Astrocyte (in vitro differentiated cells and primary cell): ENCODE measurements at regions not wholly inside any gene's neighbourhood (a gene's known extent, or its start where the extent isn't known, plus 50 kb on each side); places are given as distances from the start of the nearest gene placed in this dataset.
A peak's percentile ranks its signal among the peaks of the same experiment; 100 is the strongest.

Source experiments
- DNase-seq: peaks from one replicate; pipeline ENCODE4 v3.0.0-alpha.2; 2010; ENCODE audit warnings: low read depth
- FAIRE-seq: peaks from 2 replicates; lab custom pipeline; 2011; peaks lifted over from hg19 to GRCh38; lab: Jason Lieb, UNC
- H2AFZ ChIP-seq: 2 replicates; pipeline ENCODE4 v1.6.0; 2012; ENCODE audit warnings: low read depth, low read length, inconsistent platforms
- H3K27ac ChIP-seq: 2 replicates; pipeline ENCODE4 v1.5.1; 2011; ENCODE audit warnings: low read depth, low read length, inconsistent platforms
- H3K27me3 ChIP-seq: 2 replicates; pipeline ENCODE4 v1.6.0; 2011; ENCODE audit warnings: low read length, inconsistent platforms; ENCODE audit not compliant: insufficient read depth
- H3K36me3 ChIP-seq: 2 replicates; pipeline ENCODE4 v1.5.1; 2011; ENCODE audit warnings: low read length, inconsistent platforms; ENCODE audit not compliant: insufficient read depth
- H3K4me1 ChIP-seq: 2 replicates; pipeline ENCODE4 v1.5.1; 2011; ENCODE audit warnings: low read length, inconsistent platforms; ENCODE audit not compliant: insufficient read depth
- H3K4me2 ChIP-seq: 2 replicates; pipeline ENCODE4 v1.6.0; 2012; ENCODE audit warnings: low read length, inconsistent platforms
- H3K4me3 ChIP-seq: 2 replicates; pipeline ENCODE4 v1.5.1; 2011; ENCODE audit warnings: low read depth, mild to moderate bottlenecking, low read length, inconsistent platforms; ENCODE audit not compliant: insufficient read depth
- H3K79me2 ChIP-seq: 2 replicates; pipeline ENCODE4 v1.6.0; 2012; ENCODE audit warnings: mild to moderate bottlenecking, low read length, inconsistent platforms; ENCODE audit not compliant: insufficient read depth
- H3K9ac ChIP-seq: 2 replicates; pipeline ENCODE4 v1.6.0; 2012; ENCODE audit warnings: mild to moderate bottlenecking, low read length, inconsistent platforms
- H3K9me3 ChIP-seq: 2 replicates; pipeline ENCODE4 v1.5.1; 2012; ENCODE audit warnings: low read depth, mild to moderate bottlenecking, low read length, inconsistent platforms; ENCODE audit not compliant: insufficient read depth
- H4K20me1 ChIP-seq: 2 replicates; pipeline ENCODE4 v1.6.0; 2012; ENCODE audit warnings: low read length, inconsistent platforms; ENCODE audit not compliant: insufficient read depth
- H3K27ac Mint-ChIP-seq: one replicate; pipeline ENCODE4 v1.8.0; 2021; ENCODE audit warnings: mild to moderate bottlenecking, mixed read lengths; ENCODE audit not compliant: unreplicated experiment
- H3K27me3 Mint-ChIP-seq: one replicate; pipeline ENCODE4 v1.8.0; 2021; ENCODE audit warnings: low read depth, mixed read lengths; ENCODE audit not compliant: unreplicated experiment
- H3K36me3 Mint-ChIP-seq: one replicate; pipeline ENCODE4 v1.8.0; 2021; ENCODE audit warnings: low read depth, mixed read lengths; ENCODE audit not compliant: unreplicated experiment
- H3K4me1 Mint-ChIP-seq: one replicate; pipeline ENCODE4 v1.8.0; 2021; ENCODE audit warnings: low read depth, mixed read lengths; ENCODE audit not compliant: unreplicated experiment
- H3K4me3 Mint-ChIP-seq: one replicate; pipeline ENCODE4 v1.8.0; 2021; ENCODE audit warnings: mild to moderate bottlenecking, moderate library complexity, mixed read lengths; ENCODE audit not compliant: unreplicated experiment
- H3K9me3 Mint-ChIP-seq: one replicate; pipeline ENCODE4 v1.8.0; 2021; ENCODE audit warnings: mild to moderate bottlenecking, mixed read lengths; ENCODE audit not compliant: unreplicated experiment
- CTCF ChIP-seq: IDR thresholded peaks from 2 replicates; pipeline ENCODE4 v1.5.1; 2011; ENCODE audit warnings: low read depth, mild to moderate bottlenecking, inconsistent platforms, low read length, moderate library complexity; ENCODE audit not compliant: insufficient read depth
- EZH2 ChIP-seq: IDR thresholded peaks from 2 replicates; pipeline ENCODE4 v1.6.1; 2012; ENCODE audit warnings: mild to moderate bottlenecking, low read length, inconsistent platforms; ENCODE audit not compliant: insufficient read depth

DNA sequence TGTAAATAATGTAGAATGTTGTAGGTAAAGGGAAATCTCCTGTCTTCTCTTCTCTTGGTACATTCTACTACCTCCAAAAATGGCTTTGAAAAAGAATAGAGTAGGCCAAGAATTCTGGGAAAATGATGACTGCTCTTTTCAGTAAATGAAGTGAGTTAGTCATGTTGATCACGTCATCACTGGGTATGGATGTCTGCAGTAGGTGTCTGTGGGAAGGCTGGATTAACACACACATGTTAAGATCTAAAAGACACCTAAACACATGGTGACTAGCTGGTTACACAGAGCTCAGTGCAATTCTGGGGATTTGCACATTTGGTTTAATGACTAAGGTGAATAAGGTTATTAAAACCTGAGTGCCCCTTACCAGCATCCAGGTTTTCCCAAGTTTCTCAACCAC lies 161.5 kb downstream of the CEP120 start:
- Histone ChIP-seq H3K9ac (no peak overlapping the region), H2AFZ (no peak overlapping the region), H3K9me3 (no peaks in the 10 kb centered on the region), H3K36me3 (no peaks in the 10 kb centered on the region), H3K27me3 (no peaks in the 10 kb centered on the region), H4K20me1 (no peaks in the 10 kb centered on the region), H3K4me3 (no peak overlapping the region), H3K79me2 (no peaks in the 10 kb centered on the region), H3K27ac (no peak overlapping the region), H3K4me2 (no peak overlapping the region), H3K4me1 (no peaks in the 10 kb centered on the region)
- DNase-seq (peak; percentile 3), FAIRE-seq (no peak)
- H3K9me3 Mint-ChIP-seq, result peaks cover 8% of the 10 kb centered on the region
- H3K4me3 Mint-ChIP-seq, result no peak overlapping the region
- no peaks in the 10 kb centered on the region for H3K4me1 Mint-ChIP-seq
- peaks cover 2% of the 10 kb centered on the region for H3K36me3 Mint-ChIP-seq
- H3K27ac Mint-ChIP-seq, result no peak overlapping the region
- TF ChIP-seq CTCF, result no peak
- TF ChIP-seq EZH2, result no peak
- no peaks in the 10 kb centered on the region for H3K27me3 Mint-ChIP-seq

DNA sequence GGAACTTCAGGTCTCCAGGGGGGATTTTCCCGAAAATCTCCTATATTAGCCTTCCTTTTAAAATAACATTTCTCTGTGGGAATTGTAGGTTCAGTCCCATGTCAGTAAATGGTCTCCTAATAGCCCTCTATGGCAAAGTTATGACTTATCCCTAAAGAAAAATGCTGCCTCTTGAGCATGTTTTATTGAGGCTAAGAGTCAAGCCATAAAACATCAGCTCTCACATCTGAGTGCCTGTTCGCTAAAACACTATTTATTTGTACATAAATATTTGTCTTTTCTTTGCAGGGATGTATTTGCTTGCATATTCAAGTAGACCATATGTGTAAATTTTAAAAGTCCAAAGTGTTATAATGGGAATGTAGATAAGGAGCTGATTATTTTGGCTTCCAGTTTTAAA lies 160.4 kb downstream of the PRDM6 start:
- no peaks in the 10 kb centered on the region for H3K9me3 Mint-ChIP-seq
- H3K9me3 ChIP-seq, result no peaks in the 10 kb centered on the region

More for the DNA sequence above, 160.4 kb downstream of the PRDM6 start:
- Histone ChIP-seq H3K27me3 (no peaks in the 10 kb centered on the region), H2AFZ (no peak overlapping the region), H4K20me1 (no peaks in the 10 kb centered on the region), H3K4me3 (no peak overlapping the region), H3K4me1 (no peaks in the 10 kb centered on the region), H3K27ac (no peak overlapping the region), H3K4me2 (no peak overlapping the region), H3K36me3 (no peaks in the 10 kb centered on the region), H3K79me2 (no peaks in the 10 kb centered on the region), H3K9ac (no peak overlapping the region)
- no peak overlapping the region for H3K27ac Mint-ChIP-seq
- TF ChIP-seq CTCF (no peak), EZH2 (no peak)
- no peaks in the 10 kb centered on the region for H3K4me1 Mint-ChIP-seq
- no peaks in the 10 kb centered on the region for H3K27me3 Mint-ChIP-seq
- no peak for FAIRE-seq
- no peak overlapping the region for H3K4me3 Mint-ChIP-seq
- H3K36me3 Mint-ChIP-seq, result no peaks in the 10 kb centered on the region
- no peak for DNase-seq
